Activated naive CD4-positive, alpha-beta T cell treated with anti-CD3 and anti-CD28 coated beads, Interleukin-2, amount 50 U/mL, for 24 hours (primary cell): ENCODE measurements at regions not wholly inside any gene's neighbourhood (a gene's known extent, or its start where the extent isn't known, plus 50 kb on each side); places are given as distances from the start of the nearest gene placed in this dataset.
"Not testable (repeated sequence)": the region's sequence is repeated elsewhere in the genome, so short reads cannot be mapped to it uniquely, and the experiment has no call there.

ENCODE experiments used
- H3K27ac Mint-ChIP-seq: one replicate; pipeline ENCODE4 v1.8.0; 2021; ENCODE audit warnings: mild to moderate bottlenecking, mixed read lengths
- H3K27me3 Mint-ChIP-seq: one replicate; pipeline ENCODE4 v1.8.0; 2021; ENCODE audit warnings: mixed read lengths
- H3K36me3 Mint-ChIP-seq: one replicate; pipeline ENCODE4 v1.8.0; 2021; ENCODE audit warnings: mixed read lengths
- H3K4me1 Mint-ChIP-seq: one replicate; pipeline ENCODE4 v1.8.0; 2021; ENCODE audit warnings: mixed read lengths
- H3K4me3 Mint-ChIP-seq: one replicate; pipeline ENCODE4 v1.8.0; 2021; ENCODE audit warnings: mild to moderate bottlenecking, mixed read lengths
- H3K9me3 Mint-ChIP-seq: one replicate; pipeline ENCODE4 v1.8.0; 2021; ENCODE audit warnings: mixed read lengths

DNA sequence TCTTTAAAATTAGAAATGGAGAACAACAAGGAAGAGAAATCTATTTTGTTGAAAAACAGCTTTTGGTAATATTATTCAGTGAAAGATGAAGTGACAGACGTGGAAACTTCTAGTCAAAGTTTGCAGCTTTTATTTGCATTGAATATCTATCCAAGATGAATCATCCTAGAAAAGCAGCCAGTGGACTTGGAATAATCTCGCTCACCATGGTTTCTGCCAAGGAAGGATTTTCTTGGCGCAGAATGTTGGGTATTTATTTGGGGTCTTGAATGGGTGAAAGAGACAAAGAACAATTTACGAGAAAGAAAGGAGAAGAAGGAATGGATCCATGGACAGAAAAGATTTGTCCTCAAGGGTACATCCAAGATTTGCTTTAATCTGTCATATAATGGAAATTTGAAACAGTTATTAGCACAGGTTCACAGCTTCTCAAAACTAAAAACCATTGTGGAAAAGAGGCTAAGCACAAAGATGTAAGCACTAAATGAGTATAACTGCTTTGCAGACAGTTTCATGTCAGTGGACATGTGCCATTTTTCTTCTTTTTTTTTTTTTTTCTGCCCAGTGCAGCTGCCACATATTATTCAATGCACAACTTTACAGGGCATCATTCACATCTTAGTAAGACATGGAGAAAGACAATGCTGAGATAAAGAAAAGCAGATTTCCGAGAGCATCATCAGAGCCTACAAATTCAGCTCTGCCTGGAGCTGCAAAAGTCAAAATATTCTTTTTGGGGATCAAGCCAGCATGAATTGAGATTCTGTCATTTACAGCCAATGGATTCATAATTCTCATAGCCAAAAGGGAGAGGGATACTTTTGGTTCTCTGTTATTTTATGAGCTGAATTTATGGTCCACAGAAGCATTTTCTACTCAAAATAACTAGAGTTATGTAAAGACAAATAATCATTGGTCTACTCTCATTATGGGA lies 333.7 kb downstream of the DAD1 start:
- no peaks in the 10 kb centered on the region for H3K9me3 Mint-ChIP-seq
- no peaks in the 10 kb centered on the region for H3K4me1 Mint-ChIP-seq
- no peaks in the 10 kb centered on the region for H3K36me3 Mint-ChIP-seq
- no peak overlapping the region for H3K4me3 Mint-ChIP-seq
- no peak overlapping the region for H3K27ac Mint-ChIP-seq
- no peaks in the 10 kb centered on the region for H3K27me3 Mint-ChIP-seq

DNA sequence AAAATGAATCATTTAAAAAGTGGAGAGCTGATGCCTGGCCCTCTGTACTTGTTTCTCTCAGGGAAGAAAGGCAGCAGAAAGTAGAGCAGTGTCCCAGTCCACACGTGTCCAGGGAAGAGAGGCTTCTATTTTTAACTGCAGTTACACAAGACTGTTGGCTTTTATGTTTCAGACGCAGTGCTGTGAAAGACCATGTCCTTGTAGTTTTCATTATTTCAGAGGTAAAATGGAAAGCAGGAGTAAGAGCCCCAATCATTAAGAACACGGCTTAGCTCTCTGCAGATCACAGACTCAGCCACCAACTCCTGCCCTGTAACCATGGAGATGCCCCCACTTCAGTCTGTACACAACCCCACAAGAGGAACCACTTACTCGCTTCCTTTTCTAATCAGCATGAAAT lies 336.3 kb downstream of the DAD1 start:
- Mint-ChIP-seq H3K9me3 (no peaks in the 10 kb centered on the region), H3K36me3 (no peaks in the 10 kb centered on the region), H3K4me3 (no peak overlapping the region), H3K4me1 (no peaks in the 10 kb centered on the region), H3K27ac (no peak overlapping the region), H3K27me3 (no peaks in the 10 kb centered on the region)

DNA sequence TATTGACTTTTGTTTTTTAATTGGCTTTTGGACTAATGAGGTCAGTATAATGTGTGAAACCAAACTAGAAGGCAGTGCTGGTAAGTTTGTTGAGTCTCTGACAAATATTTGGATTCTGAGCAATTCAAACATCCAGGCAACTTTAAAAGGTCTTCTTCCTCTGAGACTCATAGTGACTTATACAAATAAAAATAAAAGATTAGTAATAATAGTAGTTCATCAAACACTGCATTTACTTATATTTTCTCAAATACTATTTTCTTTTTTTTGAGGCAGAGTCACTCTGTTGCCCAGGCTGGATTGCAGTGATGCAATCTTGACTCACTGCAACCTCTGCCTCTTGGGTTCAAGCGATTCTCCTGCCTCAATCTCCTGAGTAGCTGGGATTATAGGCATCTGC lies 337.9 kb downstream of the DAD1 start:
- H3K4me1 Mint-ChIP-seq, result no peaks in the 10 kb centered on the region
- no peaks in the 10 kb centered on the region for H3K9me3 Mint-ChIP-seq
- H3K27me3 Mint-ChIP-seq, result no peaks in the 10 kb centered on the region
- H3K4me3 Mint-ChIP-seq, result no peak overlapping the region
- no peak overlapping the region for H3K27ac Mint-ChIP-seq
- H3K36me3 Mint-ChIP-seq, result no peaks in the 10 kb centered on the region

DNA sequence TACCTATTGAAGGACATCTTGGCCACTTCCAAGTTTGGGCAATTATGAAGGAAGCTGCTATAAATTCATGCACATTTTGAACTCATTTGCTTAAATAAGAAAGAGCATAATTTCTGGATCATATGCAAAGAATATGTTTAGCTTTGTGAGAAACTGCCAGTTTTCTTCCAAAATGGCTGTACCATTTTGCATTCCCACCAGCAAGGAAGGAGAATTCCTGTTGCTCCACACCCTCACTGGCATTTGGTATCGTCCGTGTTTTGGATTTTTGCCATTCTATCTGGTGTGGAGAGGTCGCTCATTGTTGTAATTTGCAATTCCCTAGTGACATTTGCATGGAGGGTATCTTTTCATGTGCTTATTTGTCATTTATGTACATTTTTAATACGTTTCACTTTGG lies 339.3 kb downstream of the DAD1 start:
- Mint-ChIP-seq H3K36me3 (no peaks in the 10 kb centered on the region), H3K4me3 (no peak overlapping the region)

DNA sequence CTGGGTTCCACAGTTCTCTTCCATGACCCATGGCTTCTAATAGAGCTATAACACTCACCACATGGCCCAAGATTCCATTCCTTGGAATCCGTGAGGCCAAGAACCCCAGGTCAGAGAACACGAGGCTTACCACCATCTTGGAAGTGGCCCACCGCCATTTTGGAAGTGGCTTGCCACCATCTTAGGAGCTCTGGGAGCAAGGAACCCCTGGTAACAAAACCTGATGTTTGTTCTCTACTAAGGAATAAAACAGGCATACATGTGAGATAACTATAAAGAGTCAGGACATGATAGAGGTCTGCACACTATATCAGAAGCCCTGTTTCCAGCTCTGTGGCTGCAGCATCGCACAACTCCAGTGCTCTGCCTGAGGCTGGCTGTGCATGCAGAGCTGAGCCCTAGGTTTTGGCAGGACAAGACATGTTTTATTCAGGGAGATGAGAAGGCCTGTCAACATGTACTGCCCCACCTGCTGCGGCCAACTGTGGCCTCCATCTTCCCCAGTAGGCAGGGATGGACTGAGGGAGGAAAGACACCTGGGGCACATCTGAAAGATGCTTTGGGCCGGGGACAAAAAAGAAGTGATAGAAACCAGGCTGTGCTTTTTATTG lies 344.9 kb downstream of the DAD1 start:
- no peaks in the 10 kb centered on the region for H3K27me3 Mint-ChIP-seq
- H3K27ac Mint-ChIP-seq, result no peak overlapping the region

More for the DNA sequence above, 339.3 kb downstream of the DAD1 start:
- Mint-ChIP-seq H3K9me3 (no peaks in the 10 kb centered on the region), H3K27ac (no peak overlapping the region), H3K4me1 (no peaks in the 10 kb centered on the region), H3K27me3 (no peaks in the 10 kb centered on the region)

DNA sequence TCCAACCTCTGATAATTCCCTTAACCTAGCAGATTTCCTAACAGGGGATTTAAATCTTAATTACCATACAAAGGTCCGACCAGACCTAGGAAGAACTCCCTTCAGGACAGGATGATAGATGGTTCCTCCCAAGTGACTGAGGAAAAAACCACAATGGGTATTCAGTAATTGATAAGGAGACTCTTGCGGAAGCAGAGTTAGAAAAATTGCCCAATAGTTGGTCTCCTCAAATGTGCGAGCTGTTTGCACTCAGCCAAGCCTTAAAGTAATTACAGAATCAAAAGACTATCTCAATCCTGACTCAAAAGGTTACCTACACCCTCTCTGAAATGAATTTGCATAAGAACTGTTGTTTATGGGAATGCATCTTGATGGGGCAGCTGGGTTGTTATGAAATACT lies 350.7 kb downstream of the DAD1 start:
- not testable (repeated sequence) for H3K27me3 Mint-ChIP-seq, H3K9me3 Mint-ChIP-seq, H3K36me3 Mint-ChIP-seq, H3K27ac Mint-ChIP-seq, H3K4me3 Mint-ChIP-seq, H3K4me1 Mint-ChIP-seq

More for the DNA sequence above, 344.9 kb downstream of the DAD1 start:
- Mint-ChIP-seq H3K9me3 (no peaks in the 10 kb centered on the region), H3K36me3 (no peaks in the 10 kb centered on the region), H3K4me1 (no peaks in the 10 kb centered on the region), H3K4me3 (no peak overlapping the region)

DNA sequence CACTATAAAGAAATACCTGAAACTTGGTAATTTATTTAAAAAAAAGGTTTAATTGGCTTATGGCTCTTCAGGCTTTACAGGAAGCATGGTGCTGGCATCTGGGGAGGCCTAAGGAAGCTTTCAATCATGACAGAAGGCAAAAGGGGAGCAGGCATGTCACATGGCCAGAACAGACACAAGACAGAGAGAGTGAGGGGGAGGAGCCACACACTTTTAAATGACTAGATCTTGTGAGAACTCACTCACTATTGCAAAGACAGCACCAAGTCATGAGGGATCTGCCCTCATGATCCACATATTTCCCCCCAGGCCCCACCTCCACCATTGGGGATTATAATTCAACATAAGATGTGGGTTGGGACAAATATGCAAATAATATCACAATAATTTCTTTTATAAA lies 355.6 kb downstream of the DAD1 start:
- H3K4me3 Mint-ChIP-seq, result no peak overlapping the region
- H3K27ac Mint-ChIP-seq, result peak overlapping the region; percentile 55
- no peaks in the 10 kb centered on the region for H3K9me3 Mint-ChIP-seq
- H3K4me1 Mint-ChIP-seq, result peaks cover 8% of the 10 kb centered on the region
- H3K36me3 Mint-ChIP-seq, result no peaks in the 10 kb centered on the region
- H3K27me3 Mint-ChIP-seq, result no peaks in the 10 kb centered on the region

DNA sequence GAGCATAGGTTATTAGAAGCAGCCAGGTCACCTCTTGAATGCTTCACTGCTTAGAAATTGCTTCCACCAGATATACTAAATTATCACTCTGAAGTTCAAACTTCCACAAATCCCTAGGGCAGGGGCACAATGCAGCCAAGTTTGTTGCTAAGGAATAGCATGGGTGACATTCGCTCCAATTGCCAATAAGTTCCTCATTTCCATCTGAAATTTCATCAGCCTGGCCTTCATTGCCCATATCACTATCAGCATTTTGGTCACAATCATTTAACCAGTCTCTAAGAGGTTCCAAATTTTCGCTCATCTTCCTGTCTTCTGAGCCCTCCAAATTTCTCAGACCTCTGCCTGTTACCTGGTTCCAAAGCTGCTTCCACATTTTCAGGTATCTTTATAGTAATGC lies 356.1 kb downstream of the DAD1 start:
- no peak overlapping the region for H3K27ac Mint-ChIP-seq
- no peaks in the 10 kb centered on the region for H3K27me3 Mint-ChIP-seq
- no peaks in the 10 kb centered on the region for H3K36me3 Mint-ChIP-seq

DNA sequence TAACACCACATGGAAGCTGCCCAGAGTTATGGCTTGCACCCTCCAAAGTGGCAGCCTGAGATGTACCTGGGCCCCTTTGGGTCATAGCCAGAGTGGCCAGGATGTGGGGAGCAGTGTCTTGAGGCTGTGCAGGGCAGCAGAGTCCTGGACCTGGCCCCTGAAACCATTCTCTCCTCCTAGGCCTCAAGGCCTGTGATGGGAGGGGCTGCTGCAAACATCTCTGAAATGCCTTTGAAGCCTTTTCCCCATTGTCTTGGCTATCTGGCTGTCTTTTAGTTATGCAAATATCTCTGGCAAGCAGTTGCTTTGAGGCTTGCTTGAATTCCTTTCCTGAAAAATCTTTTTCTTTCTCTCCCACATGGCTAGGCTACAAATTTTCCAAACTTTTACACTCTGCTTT lies 356.5 kb downstream of the DAD1 start:
- Mint-ChIP-seq H3K27me3 (no peaks in the 10 kb centered on the region), H3K36me3 (no peaks in the 10 kb centered on the region), H3K9me3 (no peaks in the 10 kb centered on the region), H3K4me3 (no peak overlapping the region), H3K4me1 (peaks cover 8% of the 10 kb centered on the region), H3K27ac (no peak overlapping the region)

More for the DNA sequence above, 356.1 kb downstream of the DAD1 start:
- Mint-ChIP-seq H3K9me3 (no peaks in the 10 kb centered on the region), H3K4me3 (no peak overlapping the region), H3K4me1 (peaks cover 8% of the 10 kb centered on the region)

DNA sequence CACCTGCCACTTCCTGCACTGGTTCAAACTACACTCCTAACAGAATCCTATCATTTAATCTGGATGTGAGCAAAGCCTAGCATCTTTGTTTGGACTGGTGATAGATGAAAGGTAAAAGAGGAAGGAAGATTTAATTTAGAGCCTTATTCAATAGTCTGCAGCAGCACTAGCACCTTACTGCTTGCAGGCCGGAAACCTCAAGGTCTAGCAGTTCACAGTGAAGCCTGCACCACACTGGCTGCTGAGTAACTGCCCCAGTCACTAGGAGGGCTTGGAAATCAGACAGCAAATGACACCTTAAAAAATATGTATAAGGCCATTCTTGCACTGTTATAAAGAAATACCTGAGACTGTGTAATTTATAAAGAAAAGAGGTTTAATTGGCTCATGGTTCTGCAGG lies 358.0 kb downstream of the DAD1 start:
- no peaks in the 10 kb centered on the region for H3K36me3 Mint-ChIP-seq
- no peaks in the 10 kb centered on the region for H3K27me3 Mint-ChIP-seq
- H3K4me3 Mint-ChIP-seq, result no peak overlapping the region
- no peak overlapping the region for H3K27ac Mint-ChIP-seq
- H3K4me1 Mint-ChIP-seq, result peaks cover 8% of the 10 kb centered on the region
- H3K9me3 Mint-ChIP-seq, result no peaks in the 10 kb centered on the region

DNA sequence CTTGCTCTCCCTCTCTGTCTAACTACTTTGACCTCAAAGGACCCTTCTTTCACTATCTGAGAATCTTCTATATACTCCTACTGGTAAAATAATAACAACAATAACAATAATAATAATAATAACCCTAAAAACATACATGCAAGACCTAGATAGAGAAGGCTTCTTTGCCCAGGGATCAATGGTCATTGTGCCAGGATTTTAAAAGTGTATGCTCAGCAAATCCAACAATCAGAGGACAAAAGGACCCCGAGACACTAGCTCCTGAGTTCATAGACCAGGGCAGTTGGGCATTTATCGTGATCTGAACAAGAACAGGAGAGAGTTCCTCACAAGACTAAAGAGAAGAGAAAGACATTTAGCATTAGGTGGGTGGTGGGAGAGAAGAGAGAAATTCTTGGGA lies 358.5 kb downstream of the DAD1 start:
- Mint-ChIP-seq H3K27ac (peak overlapping the region; percentile 41), H3K27me3 (no peaks in the 10 kb centered on the region), H3K9me3 (no peaks in the 10 kb centered on the region), H3K4me3 (peak overlapping the region; percentile 19), H3K36me3 (no peaks in the 10 kb centered on the region), H3K4me1 (peaks cover 8% of the 10 kb centered on the region)

DNA sequence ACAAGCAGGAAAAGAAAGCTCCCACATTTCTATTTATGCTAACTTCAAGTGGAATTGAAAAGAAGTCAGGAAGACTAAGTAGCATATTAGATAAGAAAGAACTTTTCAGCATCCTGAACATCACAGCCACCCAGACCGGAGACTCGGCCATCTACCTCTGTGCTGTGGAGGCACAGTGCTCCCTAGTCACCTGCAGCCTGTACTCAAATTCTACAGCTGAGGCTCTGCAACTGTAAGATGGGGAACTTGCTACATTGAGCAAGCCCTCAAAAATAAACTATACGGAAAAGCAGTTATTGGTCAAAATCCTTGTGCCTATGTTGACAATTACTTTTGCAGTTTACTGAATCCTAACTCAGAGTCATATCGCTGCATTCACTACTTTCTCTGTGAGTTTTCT lies 361.9 kb downstream of the DAD1 start:
- Mint-ChIP-seq H3K4me3 (peak overlapping the region; percentile 78), H3K36me3 (no peaks in the 10 kb centered on the region), H3K27me3 (no peaks in the 10 kb centered on the region), H3K4me1 (peaks cover 8% of the 10 kb centered on the region), H3K27ac (peak overlapping the region; percentile 68), H3K9me3 (no peaks in the 10 kb centered on the region)

DNA sequence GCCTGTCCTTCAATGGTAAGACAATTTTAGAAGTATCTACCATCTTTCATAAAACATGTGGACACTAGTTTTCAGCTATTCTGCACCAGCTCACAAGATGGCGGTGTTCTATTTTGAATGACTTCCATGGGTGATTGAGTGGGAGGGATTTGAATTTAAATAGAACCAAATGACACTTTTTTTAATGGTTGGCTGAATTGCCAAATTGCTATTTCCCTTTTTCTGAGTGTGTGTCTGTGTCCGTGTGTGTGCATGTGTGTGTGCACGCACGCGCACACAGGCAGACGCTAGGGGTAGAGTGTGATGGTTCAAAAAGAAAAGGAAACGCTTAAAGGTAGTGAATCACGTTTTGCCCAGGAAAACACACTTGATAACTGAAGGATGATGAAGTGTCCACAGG lies 362.6 kb downstream of the DAD1 start:
- Mint-ChIP-seq H3K27me3 (no peaks in the 10 kb centered on the region), H3K27ac (peak overlapping the region; percentile 87), H3K9me3 (no peaks in the 10 kb centered on the region), H3K36me3 (no peaks in the 10 kb centered on the region), H3K4me1 (peaks cover 12% of the 10 kb centered on the region), H3K4me3 (peak overlapping the region; percentile 78)

DNA sequence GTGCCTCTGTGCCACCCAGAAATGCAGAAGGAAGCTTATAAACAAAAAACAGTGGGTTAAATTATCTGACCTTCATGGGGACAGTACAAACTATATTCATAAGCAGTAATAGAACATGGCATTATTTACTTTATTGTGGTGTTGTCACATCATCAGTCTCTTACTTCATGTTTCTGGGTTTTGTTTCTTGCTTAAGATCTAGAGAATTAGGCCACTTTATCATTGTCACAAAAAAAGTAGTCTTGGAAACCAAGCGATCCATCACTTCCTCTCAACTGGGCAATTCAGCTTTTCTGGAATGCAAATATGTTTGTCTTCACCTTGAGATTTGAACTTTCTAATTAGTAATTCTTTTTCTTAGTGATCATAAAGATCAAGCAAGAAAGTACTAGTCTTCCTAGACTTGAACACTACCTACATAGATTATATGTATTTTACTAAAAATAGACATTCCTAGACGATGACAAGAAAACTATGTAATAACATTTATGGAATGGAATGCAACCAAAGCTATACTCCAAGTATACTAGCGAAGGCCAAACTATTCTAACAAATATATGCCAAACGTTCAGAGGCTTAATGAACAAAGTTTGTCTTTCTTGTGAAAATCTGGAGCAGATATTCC lies 363.4 kb downstream of the DAD1 start:
- Mint-ChIP-seq H3K27me3 (no peaks in the 10 kb centered on the region), H3K9me3 (no peaks in the 10 kb centered on the region), H3K27ac (peak overlapping the region; percentile 41), H3K36me3 (no peaks in the 10 kb centered on the region), H3K4me3 (no peak overlapping the region), H3K4me1 (peaks cover 13% of the 10 kb centered on the region)

DNA sequence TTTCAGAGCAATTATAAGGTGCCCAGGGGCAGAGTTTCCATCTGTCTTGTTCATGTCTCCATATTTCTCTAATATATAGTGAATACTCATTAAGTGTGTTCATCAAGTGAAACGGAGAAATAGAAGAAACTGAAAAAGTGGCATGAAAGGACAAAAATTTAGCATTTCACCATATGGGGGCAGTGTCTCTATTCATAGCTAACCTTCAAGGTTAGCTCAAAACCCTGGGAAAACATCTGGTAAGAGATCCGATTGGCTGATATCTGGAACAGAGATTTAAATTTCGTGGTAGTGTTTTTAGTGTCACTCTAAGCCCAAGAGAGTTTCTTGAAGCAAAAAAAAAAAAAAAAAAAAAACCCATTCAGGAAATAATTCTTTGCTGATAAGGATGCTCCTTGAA lies 367.5 kb downstream of the DAD1 start:
- Mint-ChIP-seq H3K27me3 (no peaks in the 10 kb centered on the region), H3K4me1 (peaks cover 8% of the 10 kb centered on the region), H3K27ac (peak overlapping the region; percentile 31), H3K9me3 (no peaks in the 10 kb centered on the region), H3K4me3 (peak overlapping the region; percentile 82), H3K36me3 (no peaks in the 10 kb centered on the region)

DNA sequence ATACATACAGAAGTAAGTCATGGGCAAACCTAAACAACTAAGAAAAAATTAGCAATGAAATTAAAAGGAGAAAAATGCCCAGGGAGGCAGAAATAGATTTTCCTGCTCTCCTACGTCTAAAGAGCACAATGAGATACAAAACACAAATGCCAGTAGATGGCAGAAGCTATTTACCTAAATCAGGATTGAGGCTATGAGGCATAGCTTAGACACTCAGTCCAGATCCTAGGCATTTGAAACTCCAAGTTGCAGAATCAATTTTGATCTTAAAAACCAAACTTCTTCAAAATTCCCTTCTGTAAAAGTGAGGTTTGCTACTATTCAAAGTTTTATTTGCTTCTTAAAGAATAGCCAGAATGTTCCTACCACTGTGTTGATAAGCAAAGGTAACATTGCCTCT lies 368.6 kb downstream of the DAD1 start:
- no peaks in the 10 kb centered on the region for H3K27me3 Mint-ChIP-seq
- H3K9me3 Mint-ChIP-seq, result no peaks in the 10 kb centered on the region
- no peak overlapping the region for H3K4me3 Mint-ChIP-seq
- H3K27ac Mint-ChIP-seq, result no peak overlapping the region
- H3K36me3 Mint-ChIP-seq, result no peaks in the 10 kb centered on the region
- H3K4me1 Mint-ChIP-seq, result peaks cover 8% of the 10 kb centered on the region
